ENCODE measurements at regions not wholly inside any gene's neighbourhood (a gene's known extent, or its start where the extent isn't known, plus 50 kb on each side); places are given as distances from the start of the nearest gene placed in this dataset.

DNA sequence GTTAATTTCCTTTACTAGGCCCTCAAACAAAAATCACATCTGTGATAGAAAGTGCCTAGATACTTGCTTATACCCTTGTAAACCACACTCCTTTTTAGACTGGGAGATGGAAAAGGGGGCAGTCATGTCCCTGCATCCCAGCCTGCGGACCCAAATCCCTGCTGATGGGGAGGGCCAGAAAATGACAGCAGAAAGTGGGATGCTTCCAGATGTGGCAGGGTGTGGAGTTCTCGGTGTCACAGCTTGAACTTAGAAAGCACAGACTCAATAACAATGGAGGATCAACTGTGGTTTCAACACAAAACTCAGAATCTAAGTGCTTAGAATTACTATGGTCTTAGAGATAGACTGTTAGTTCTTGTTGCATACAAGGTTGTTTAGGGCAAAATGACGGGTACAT lies 95.6 kb upstream of the F3 start:
- TF ChIP-seq, protein P1, sequence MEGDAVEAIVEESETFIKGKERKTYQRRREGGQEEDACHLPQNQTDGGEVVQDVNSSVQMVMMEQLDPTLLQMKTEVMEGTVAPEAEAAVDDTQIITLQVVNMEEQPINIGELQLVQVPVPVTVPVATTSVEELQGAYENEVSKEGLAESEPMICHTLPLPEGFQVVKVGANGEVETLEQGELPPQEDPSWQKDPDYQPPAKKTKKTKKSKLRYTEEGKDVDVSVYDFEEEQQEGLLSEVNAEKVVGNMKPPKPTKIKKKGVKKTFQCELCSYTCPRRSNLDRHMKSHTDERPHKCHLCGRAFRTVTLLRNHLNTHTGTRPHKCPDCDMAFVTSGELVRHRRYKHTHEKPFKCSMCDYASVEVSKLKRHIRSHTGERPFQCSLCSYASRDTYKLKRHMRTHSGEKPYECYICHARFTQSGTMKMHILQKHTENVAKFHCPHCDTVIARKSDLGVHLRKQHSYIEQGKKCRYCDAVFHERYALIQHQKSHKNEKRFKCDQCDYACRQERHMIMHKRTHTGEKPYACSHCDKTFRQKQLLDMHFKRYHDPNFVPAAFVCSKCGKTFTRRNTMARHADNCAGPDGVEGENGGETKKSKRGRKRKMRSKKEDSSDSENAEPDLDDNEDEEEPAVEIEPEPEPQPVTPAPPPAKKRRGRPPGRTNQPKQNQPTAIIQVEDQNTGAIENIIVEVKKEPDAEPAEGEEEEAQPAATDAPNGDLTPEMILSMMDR (IDR thresholded peaks at IDR 0.05) = no peak
- TF ChIP-seq POLR2A (IDR thresholded peaks at IDR 0.05; ENCODE audit: low read depth) = no peak
